ENCODE measurements at regions not wholly inside any gene's neighbourhood (a gene's known extent, or its start where the extent isn't known, plus 50 kb on each side); places are given as distances from the start of the nearest gene placed in this dataset.

DNA sequence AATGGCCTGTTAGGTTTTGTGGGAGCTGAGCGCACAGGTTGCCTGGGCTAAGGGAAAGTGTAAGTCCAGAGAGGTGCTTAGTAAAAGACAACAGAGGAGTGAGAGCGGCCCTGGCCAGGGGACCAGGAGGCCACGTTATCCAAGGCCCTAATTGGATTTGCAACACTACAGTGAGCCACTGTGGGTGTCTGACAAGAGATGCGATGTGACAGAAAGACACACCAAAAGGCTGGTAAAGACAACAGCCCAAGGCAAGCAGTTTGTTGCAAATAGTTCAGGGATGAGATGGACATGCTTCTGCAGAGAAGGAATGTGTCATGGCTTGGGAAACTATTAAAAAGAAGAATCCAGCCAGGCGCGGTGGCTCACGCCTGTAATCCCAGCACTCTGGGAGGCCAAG lies 162.7 kb upstream of the KIT start:
- TF ChIP-seq, protein P1, sequence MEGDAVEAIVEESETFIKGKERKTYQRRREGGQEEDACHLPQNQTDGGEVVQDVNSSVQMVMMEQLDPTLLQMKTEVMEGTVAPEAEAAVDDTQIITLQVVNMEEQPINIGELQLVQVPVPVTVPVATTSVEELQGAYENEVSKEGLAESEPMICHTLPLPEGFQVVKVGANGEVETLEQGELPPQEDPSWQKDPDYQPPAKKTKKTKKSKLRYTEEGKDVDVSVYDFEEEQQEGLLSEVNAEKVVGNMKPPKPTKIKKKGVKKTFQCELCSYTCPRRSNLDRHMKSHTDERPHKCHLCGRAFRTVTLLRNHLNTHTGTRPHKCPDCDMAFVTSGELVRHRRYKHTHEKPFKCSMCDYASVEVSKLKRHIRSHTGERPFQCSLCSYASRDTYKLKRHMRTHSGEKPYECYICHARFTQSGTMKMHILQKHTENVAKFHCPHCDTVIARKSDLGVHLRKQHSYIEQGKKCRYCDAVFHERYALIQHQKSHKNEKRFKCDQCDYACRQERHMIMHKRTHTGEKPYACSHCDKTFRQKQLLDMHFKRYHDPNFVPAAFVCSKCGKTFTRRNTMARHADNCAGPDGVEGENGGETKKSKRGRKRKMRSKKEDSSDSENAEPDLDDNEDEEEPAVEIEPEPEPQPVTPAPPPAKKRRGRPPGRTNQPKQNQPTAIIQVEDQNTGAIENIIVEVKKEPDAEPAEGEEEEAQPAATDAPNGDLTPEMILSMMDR (IDR thresholded peaks at IDR 0.05): no peak
- no peak for TF ChIP-seq POLR2AphosphoS5 (IDR thresholded peaks at IDR 0.05)
